ENCODE measurements at regions not wholly inside any gene's neighbourhood (a gene's known extent, or its start where the extent isn't known, plus 50 kb on each side); places are given as distances from the start of the nearest gene placed in this dataset.

GRCh38 chr14:96729889-96730288 lies 67.3 kb upstream of the VRK1 start:
- no peak for TF ChIP-seq CTCF (IDR thresholded peaks at IDR 0.05)
- TF ChIP-seq POLR2A (IDR thresholded peaks at IDR 0.05) = no peak
- no peak for TF ChIP-seq POLR2AphosphoS5 (IDR thresholded peaks at IDR 0.05)
- no peak for TF ChIP-seq EP300 (IDR thresholded peaks at IDR 0.05)
